ENCODE measurements at regions not wholly inside any gene's neighbourhood (a gene's known extent, or its start where the extent isn't known, plus 50 kb on each side); places are given as distances from the start of the nearest gene placed in this dataset.

DNA sequence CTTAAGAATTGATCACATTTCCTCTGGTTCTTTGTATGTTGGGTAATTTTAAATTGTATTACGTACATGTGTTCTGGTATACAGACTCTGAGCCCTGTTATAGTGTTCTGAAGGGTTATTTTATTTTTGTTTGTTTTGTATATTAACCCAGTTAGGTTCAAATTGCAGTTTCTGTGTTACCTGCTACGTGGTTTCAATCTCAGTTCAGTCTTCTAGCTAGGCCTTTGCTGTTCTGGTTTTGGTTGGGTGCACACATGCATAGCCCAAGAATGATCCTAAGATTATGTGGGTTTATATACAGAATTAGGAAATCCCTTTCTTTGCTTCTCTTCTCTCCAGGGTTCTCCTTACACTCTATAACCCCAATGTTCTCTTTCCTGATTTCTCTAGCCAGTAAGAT is 161.0 kb downstream of the PPP1R2C start:
- DNase-seq: no peak

DNA sequence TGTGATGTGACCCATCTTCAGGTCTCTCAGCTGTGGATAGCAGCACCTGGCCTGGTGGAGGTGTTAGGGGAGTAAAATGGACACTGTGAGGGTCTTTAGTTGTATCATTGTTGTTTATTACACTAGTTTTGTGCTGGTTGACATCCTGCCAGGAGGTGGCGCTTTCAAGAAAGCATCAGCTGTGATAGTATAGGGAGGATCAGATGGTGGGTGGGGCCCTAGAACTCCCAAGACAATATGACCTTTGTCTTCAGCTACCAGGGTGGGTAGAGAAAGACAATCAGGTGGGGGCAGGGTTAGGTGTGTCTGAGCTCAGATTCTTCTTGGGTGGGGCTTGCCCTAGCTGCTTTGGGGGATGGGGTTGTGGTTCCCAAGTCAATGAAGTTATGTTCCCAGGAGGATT is 162.8 kb downstream of the PPP1R2C start:
- DNase-seq: peak in 1 of 2 donors; percentile 0

DNA sequence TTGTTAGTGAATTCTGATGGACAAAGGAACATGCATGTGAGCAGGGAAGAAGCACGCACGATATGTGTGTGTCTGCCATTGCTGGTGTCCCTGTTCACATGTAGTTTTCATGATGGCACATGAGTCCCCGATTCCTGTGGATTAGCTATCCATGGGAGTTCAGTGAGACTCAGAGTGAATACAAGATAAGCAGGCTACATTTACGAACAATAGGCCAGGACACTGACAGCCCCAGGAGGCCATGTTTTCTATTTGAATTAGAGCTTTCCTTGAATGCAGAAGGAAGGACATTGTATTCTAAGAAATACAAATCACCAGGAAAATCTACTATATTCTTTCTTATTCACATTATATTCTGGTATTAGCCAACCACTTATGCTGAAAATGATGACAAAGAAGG is 171.4 kb downstream of the PPP1R2C start:
- DNase-seq: no peak

DNA sequence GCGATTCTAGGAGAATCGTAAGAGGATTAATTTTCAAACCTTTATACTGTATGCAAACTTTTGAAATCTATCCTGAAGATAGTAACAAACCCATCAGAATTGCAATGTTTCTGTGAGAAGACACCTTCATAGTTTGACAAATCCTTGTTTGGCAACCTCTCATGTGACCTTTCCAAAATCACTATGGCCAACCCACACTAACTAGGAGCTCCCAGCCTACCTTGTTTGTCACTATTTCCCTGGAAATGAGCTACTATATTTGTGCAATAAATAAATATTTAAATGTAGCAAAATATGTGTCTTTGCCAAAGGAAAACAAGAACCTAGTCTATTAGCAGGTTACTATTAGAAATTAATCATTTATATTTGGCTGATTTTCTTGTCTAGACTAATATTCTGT is 173.7 kb downstream of the PPP1R2C start:
- DNase-seq: no peak

DNA sequence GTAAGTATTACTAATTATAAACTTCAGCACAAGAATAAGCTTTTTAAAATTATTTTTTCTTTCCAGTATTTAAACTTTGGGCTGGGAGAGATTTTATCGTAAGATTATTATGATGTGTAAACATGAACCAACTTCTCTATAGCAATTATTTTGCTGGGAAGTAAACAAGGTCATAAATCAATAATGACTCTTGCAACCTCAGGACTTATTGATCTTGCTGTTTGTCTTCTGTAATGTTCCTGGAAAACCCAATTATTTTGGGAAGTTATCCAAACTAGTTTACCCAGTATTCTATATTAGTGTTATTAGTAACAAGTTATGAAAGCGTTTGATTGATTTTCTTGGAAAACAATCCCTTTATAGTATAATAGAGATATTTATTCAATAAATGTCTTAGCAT is 174.9 kb downstream of the PPP1R2C start:
- no peak for DNase-seq

DNA sequence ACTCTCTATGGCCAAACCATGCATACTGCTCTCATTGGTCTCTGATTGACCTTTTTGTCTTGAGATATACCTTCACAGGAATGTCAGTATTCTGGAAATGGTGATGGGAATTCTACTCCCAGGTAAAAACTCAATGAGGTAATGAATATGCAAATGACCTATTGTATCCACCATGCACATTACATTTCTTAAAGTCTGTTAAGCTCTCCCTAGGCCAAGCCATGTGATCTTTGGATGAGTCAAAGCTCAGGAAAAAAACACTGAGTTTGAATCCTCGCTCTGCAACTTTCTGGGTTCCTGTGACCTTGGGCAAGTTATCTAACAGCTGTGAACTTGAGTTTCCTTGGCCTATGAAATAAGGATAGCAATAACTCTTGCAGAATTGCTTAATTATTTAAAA is 175.4 kb downstream of the PPP1R2C start:
- DNase-seq: no peak

DNA sequence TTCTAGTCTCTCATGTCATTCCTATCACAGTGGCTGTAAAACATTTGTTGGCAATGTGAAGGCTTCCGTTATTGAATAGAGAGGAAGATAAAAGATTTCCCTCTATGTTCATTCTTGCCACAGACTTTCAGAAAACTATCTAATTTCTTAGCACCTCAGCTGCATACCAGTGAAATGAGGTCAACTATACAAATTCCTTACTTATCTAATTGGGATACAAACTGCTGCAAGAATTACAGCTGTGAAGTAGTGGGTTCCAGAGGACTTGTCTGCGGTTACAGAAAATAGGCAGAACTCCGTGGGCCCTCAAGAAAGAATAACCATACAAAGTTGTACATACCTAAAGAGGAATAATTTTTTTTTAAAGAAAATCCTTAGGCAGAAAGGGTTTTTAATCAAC is 175.8 kb downstream of the PPP1R2C start:
- no peak for DNase-seq

DNA sequence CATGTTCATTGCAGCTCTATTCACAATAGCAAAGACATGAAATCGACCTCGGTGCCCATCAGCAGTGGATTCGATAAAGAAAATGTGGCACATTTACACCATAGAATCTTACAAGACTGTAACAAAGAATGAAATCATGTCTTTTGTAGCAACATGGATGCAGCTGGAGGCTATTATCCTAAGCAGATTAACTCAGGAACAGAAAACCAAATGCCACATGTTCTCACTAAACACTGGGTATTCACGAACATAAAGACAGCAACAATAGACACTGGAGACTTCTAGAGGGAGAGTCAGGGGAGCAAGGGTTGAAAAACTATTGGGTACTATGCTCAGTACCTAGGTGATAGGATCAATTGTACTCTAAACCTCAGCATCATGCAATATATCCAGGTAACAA is 180.5 kb downstream of the PPP1R2C start:
- no peak for DNase-seq

DNA sequence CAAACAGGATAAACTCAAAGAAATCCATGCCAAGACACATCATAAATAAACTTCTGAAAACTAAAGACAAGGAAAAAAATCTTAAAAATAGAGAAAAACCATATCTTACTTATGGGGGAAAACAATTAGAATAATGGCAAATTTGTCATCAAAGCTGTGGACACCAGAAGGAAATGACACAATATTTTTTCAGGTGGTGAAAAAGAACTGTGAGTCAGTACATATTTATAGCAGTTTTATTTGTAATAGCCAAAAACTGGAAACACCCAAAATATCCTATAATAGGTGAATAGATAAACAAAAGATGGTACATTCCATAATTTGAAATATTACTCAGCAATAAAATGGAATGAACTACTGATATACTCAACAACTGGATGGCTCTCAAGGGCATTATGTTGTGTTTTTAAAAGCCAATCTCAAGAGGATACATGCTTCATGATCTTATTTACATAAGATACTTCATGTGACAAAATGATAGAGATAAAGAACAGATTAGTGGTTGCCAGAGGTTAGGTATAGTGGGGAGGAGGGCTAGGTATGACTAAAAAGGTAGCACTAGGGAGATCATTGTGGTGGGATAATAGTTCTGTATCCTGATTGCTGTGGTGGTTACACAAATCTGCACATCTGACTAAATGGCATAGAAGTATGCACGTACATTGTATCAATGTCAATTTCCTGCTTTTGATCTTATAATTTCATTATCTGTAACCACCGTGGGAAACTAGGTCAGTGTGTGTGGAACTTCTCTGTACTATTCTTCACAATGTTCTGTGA is 191.9 kb downstream of the PPP1R2C start:
- DNase-seq: no peak

DNA sequence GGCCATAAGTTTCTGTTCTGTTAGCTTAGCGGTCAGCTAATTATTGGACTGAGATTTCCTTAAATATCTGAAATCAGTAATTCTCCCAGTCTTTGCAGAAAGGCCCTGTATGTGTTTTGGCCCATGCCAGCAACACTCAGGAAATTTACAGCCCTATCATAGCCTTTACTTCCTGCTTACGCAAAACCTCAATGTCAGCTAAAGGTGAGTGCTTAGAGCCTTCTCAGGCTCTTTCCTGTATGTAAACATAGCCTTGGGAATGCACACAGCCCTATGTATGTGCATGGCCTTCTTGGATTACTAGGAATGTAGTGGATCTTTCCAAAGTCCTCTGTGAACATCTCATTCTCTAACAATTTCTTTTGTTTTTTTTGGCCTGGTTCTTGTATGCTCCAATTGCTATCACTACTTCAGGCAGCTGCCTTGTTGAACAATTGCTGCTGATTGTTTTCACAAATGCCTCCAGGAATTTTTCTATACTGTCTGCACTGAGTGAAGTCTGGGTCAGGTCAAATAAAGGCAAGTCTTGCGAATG is 200.0 kb downstream of the PPP1R2C start:
- DNase-seq: no peak

DNA sequence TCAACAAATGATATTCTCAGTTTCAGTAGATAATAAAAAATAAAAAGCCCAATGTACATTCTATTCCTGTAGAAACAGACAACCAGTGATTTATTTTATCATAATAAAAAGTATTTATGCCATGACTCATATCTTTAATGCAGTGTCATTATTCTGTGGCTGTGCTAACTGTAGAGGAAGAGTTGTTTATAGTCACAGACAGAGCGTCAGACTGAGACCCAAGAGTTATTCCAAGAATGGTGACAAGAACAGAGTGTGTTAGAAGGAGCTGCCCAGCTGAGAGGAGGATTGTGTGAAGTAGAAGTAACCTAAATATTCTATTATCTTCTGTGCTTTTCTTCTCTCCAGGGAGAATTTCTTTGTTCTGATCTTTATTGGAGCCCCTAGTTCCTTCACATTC is 210.7 kb downstream of the PPP1R2C start:
- DNase-seq: no peak

DNA sequence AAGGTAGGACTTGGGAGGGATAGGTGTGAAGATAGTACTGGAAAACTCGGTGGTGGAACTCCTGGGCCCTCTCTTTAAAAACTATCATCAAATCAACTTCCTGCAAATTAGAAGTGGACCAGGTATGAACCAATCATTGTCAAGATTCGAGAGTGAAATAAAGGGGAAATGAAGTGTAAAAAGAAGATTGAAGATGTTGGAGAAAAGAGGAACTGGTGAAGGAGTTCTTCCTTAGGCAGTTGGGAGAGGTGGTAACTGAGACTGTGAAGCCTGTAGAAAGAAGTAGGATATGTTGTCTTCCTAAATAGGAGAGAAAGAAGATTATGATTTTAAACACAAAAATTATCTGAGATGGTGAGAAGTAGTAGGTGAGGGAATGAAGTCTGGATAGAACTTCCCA is 212.2 kb downstream of the PPP1R2C start:
- DNase-seq: no peak

DNA sequence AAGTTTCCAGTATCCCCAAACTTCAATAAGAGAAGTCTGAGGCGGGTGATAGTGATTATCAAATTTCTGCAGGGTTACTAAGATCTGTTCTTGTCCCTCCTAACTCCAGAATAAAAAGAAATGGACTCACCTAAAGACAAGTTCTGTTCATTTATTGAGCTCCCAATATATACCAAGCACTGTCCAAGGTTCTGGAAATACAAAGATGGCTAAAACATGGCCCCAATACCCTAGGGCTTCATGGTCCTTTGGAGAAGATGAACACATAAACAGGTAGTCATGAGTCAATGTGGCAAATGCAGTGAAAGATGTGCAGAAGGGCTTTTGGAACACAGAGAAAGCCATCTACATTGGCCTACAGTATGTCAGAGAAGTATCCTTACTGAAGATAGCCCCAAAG is 231.2 kb downstream of the PPP1R2C start:
- DNase-seq: no peak

DNA sequence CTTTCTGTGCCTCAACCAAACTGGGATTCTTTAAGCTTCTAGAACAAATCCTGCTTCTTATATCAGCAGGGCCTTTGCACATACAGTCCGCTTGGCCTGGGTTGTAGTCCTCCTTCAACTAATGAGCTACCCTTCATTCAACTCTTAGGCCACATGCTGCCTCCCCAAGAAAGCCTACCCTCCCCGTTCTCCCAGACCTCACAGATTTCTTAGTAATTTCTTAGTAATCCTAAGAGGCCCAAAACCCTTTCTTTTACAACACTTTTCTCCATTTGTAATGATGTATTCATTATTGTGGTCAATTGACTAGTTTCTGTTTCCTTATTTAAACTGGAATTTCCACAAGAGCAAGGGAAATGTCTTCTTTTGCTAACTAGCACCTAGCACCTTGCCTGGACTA is 233.1 kb downstream of the PPP1R2C start:
- no peak for DNase-seq

DNA sequence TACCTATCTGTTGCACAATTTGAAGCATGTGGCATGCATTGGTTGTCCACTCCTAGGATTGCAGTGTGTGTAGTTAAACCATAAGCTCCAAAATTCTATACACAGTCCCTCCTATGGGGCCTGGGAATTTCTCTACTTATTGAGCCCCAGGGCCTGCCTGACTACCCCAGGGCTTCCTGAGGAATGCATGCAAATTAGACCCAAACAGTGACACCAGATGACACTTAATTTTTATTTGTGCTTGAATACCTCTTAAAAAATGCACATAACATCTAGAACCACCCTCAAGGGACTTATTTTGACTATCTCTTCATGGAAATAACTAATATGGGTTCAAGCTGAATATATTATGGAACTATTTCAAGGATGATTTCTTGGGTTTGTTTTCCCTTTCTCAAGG is 236.4 kb downstream of the PPP1R2C start:
- no peak for DNase-seq

DNA sequence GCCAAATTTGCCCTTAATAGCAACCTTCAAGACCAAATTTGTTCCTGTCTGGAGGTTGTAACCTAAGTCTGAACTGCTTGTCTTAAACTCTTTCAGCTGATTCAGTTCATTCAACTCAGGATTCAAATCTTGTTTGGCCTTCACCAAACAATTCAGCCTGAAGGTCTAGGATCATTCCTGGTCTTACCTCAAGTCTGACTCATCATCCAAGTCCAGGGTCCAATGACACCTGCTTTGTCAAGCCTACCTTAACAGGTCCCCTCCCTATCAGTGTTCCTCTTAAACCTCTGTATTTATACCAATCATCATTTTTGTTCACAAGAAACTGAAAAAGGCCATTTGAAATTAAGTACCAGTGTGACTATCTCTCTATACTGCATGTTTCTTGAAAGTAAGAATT is 237.8 kb downstream of the PPP1R2C start:
- no peak for DNase-seq

DNA sequence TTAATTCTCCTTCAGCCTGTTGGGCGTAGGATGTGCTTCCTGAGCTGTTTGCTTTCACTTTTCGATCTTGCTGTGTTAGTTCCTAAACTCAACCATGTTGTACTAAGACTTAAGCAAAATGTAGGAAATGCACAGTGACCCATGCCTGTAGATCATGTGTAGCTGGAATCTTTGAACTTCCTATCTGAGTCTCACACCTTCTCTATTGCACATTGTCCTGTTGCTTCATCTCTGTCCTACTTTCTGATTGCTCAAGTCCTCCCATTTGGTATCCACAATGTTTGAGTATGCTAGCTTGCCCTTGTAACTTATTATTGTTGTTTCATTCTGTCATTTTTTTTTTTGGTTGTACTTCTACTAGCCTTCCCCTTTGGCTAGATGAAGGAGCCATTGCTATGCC is 239.6 kb downstream of the PPP1R2C start:
- DNase-seq: no peak

DNA sequence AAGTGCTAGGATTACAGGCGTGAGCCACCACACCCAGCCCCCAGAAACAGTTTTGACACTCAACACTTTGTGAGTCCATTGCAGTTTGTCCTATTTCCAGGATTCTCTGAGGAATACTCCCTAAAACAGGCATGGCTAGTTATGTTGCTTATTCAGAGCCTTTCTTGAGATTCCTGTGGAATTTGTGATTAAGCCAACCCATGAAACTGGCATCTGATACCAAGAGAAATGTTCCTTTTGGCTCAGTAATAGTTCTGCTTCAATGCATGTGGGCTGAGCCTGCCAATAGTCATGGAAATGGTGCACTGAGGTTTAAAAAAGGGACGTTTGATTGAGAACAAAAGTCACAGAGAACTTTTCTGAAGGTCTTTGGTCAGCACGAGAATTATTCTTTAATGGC is 241.7 kb downstream of the PPP1R2C start:
- DNase-seq: no peak

DNA sequence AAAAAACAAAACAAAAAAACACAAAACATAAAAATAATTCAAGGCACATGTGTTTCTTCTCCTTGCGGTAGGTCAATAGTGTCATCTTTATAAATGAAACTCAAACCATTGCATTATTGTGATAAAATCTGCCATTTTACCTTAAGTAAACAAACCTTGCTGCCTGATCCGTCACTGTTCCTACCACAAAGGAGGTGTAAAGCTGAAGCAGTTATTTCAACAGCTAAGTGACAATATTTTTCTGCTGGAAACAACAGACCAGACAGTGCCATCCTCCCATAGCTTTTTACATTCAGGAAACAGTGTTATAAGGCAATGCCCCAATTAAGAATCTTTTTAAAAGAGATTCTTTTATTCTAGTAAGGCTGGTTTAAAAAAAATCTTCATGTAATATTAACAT is 242.7 kb downstream of the PPP1R2C start:
- no peak for DNase-seq

DNA sequence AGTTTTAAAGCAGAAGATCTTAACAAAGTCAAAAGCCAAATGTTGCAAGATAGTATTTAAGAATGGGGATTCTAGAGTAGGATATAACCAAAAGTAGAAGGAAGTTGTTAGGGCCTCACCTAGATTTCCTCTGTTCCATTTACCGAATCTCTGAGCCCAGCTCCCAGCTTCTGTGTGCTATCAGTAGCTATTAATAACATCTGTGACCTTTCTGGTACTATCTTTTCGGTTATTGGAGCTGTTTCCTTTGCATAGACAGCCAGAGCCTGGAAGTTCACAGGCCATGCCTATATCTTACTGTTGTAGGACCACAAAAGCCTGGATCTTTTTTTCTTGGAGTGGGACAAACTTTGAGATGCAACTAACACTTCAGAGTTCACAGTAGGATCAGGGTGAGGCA is 244.2 kb downstream of the PPP1R2C start:
- no peak for DNase-seq

DNA sequence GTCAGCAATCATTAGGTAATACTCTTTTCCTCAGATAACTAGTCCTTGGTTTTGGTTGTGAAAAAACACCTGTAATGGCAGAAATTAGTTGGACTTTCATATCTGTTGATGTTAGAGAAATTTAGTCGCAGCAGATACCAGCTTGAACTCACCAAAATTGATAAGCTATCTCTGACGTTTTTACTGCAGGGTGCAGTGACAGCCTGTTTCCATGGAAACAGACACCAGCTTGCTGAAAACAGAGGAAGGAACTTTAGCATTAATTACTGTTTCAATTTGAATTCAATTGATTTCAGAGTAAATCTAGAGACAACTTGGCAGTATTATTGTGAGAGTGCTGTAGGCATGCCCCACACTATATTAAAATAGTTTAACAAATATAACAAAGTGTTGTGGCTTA is 246.5 kb downstream of the PPP1R2C start:
- no peak for DNase-seq

DNA sequence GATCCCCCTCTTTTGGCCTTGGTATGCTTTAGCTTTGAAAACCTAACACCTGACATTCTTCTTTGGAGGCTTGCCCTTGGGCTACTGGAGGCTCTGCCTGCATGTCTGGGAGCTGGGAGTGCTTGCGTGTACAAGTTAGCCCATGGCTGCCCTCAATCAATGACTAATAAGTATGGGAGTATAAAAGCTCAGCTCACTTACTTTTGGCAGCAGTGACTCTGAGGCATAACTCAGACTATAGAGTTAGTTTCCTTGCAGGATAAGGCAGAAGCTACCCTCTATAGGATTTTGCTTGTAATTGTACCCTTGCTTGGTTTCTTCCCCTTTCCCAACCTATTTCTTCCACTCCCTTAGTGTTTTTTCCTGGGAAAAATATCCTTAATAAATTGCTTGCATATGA is 247.9 kb downstream of the PPP1R2C start:
- no peak for DNase-seq

DNA sequence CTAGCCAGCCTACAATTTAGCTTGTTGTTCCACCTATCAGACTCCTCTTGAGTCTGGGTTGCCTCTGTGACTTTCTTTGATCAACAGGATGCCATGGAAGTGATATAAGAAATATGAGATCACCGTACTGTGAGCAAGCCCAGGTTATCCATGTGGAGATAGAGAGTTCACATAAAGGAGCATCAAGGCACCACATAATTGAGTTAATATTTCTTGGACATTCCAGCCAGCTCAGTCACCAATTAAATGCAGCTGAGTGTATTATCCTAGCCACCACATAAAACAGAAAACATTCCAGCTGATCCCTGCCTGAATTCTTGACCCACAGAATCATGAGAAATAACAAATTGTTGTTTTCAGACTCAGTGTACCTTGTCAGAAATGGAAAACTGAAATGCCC is 253.6 kb downstream of the PPP1R2C start:
- no peak for DNase-seq

DNA sequence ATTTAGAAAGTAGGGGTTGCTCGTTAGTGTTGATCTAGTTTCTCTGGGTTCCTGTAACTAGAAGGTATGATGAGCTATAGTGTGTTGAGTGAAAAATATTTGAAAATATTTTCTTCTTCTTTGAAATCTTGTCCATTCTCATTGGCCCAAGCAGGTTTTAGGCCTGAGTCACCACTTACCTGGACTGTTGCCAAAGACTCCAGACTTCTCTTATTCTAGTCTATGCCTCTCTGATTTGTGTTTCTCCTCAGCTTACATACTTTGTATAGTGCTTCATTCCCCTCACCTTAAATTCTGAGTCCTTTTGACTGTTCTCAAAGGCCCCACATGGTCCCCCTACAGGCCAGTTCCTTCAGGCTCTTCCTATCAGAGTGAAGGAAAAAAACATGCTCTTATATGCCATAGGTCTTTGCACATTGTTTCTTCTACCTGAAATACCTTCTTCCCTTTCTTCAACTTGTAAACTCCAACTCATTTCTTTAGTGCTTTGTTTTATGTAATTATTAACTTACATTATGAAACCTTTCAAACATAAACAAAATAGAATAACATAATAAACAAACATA is 258.2 kb downstream of the PPP1R2C start:
- no peak for DNase-seq

DNA sequence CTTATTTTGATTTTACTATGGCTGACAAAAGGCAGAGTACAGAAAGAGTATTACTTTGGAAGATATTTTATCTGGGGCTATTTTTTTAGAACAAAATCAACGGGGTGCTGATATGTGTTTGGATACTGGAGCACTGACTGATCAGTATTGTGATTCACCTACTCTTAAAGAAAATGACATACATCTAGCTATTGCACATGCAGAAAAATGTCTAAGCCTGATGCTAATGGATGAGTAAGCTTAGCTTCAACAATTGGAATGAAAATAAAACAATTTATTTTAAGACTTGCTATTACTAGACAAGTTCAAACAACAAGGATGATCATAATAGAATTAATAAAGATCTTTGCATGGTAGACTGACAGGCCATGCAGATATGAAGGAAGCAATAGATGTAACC is 262.0 kb downstream of the PPP1R2C start:
- no peak for DNase-seq
